ENCODE measurements at regions not wholly inside any gene's neighbourhood (a gene's known extent, or its start where the extent isn't known, plus 50 kb on each side); places are given as distances from the start of the nearest gene placed in this dataset.

DNA sequence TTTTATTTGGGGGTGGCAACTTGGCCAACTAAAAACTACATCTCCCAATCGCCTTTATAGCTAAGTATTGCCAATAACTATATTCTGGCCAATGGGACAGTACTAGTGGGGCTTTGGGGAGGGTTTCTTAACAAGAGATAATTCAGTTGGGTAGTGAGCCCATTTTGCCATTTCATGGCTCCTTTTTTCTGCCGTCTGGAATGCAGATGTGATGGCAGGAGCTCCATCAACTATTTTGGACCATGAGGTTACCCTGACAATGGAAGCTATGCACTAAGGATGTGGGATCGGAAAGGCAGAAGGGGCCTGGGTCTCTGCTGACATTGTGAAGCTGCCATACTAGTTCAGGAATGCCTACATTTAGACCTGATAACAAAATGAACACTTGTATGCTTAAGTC, 67.0 kb upstream of the FOXC1 start:
- no peak overlapping the region for H3K4me3 ChIP-seq (ENCODE audit: low read depth, low read length)
- ChIA-PET POLR2A (no interaction called here), CTCF (interaction anchor here (1.1 to 1.9 kb wide), 2 partner anchors 10 kb away, joined by 3 to 10 read pairs; no protein-coding TSS in a partner anchor)
- H3K36me3 ChIP-seq (ENCODE audit: control insufficient read depth, insufficient read depth, low read length) = no peaks in the 10 kb centered on the region
- no peaks in the 10 kb centered on the region for H3K27me3 ChIP-seq (ENCODE audit: control insufficient read depth, insufficient read depth, low read length)
- no peak for DNase-seq (ENCODE audit: low read depth)
- TF ChIP-seq, protein P1, sequence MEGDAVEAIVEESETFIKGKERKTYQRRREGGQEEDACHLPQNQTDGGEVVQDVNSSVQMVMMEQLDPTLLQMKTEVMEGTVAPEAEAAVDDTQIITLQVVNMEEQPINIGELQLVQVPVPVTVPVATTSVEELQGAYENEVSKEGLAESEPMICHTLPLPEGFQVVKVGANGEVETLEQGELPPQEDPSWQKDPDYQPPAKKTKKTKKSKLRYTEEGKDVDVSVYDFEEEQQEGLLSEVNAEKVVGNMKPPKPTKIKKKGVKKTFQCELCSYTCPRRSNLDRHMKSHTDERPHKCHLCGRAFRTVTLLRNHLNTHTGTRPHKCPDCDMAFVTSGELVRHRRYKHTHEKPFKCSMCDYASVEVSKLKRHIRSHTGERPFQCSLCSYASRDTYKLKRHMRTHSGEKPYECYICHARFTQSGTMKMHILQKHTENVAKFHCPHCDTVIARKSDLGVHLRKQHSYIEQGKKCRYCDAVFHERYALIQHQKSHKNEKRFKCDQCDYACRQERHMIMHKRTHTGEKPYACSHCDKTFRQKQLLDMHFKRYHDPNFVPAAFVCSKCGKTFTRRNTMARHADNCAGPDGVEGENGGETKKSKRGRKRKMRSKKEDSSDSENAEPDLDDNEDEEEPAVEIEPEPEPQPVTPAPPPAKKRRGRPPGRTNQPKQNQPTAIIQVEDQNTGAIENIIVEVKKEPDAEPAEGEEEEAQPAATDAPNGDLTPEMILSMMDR (IDR thresholded peaks at IDR 0.05; ENCODE audit: insufficient read depth, low read depth, low read length) = no peak

DNA sequence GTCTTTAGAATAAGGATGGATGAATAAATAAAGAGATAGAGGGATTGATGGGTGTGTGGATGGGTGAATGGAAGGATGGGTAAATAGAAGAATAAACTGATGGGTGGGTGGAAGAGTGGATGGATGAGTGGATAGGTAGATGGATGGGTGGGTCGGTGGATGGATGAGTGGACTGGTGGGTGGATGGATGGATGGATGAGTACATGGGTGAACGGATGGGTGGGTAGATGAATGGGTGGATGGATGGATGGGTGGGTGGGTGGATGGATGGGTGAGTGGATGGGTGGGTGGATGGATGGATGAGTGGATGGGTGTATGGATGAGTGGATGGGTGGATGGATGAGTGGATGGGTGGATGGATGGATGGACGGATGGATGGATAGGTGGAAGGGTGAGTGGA, 65.7 kb upstream of the FOXC1 start:
- ChIA-PET CTCF (interaction anchor here (0.7 kb wide), 1 partner anchor 366 kb away, joined by 3 read pairs; no protein-coding TSS in a partner anchor), POLR2A (no interaction called here)
- Histone ChIP-seq H3K27me3 (ENCODE audit: control insufficient read depth, insufficient read depth, low read length) (no peaks in the 10 kb centered on the region), H3K36me3 (ENCODE audit: control insufficient read depth, insufficient read depth, low read length) (no peaks in the 10 kb centered on the region), H3K4me3 (ENCODE audit: low read depth, low read length) (no peak overlapping the region)
- DNase-seq (ENCODE audit: low read depth) = no peak
- TF ChIP-seq, protein P1 (IDR thresholded peaks at IDR 0.05; ENCODE audit: insufficient read depth, low read depth, low read length) = no peak

DNA sequence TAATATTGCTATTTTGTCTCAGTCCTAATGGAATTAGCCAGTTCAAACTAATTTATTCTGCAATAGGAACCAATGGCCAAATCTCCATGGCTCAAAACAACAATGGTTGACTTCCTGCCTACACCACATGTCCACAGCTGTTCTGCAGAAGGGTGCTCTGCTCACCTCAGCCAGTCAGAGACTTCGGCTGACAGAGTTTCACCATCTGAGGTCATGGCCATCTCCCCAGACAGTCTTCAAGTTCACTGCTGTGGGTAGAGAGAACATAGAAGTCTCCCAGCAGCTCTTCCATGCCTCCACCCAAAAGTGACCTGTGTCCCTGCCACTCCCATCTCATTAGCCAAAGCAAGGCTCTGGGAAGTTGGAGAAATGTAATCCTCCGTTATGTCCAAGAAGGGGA, 65.1 kb upstream of the FOXC1 start:
- H3K4me3 ChIP-seq (ENCODE audit: low read depth, low read length) = no peak overlapping the region
- TF ChIP-seq, protein P1 (IDR thresholded peaks at IDR 0.05; ENCODE audit: insufficient read depth, low read depth, low read length) = no peak
- H3K36me3 ChIP-seq (ENCODE audit: control insufficient read depth, insufficient read depth, low read length) = no peaks in the 10 kb centered on the region
- ChIA-PET CTCF (interaction anchor here (0.7 to 1.4 kb wide), 2 partner anchors 10 to 365 kb away, joined by 3 to 4 read pairs; no protein-coding TSS in a partner anchor), POLR2A (no interaction called here)
- no peaks in the 10 kb centered on the region for H3K27me3 ChIP-seq (ENCODE audit: control insufficient read depth, insufficient read depth, low read length)
- no peak for DNase-seq (ENCODE audit: low read depth)

DNA sequence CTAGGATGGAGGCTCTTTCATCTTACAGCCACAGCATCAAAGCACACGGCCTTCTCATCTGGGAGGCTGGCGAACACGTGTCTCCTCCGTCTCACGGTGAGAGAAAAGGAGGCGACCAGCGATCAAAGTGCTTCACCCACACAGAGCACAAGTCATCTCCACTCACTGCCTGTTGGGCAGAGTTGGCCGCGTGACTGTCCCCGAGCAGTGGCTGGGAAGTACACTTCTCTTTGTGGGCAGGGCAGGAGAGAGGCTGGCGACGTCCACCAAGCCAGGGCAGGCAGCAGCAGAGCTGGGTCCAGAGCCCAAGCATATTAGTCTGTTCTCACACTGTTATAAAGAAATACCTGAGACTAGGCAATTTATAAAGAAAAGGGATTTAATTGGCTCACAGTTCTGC, 64.1 kb upstream of the FOXC1 start:
- CTCF ChIA-PET = interaction anchor here (1.4 kb wide), 1 partner anchor 9 kb away, joined by 4 read pairs; no protein-coding TSS in a partner anchor
- POLR2A ChIA-PET = no interaction called here
- TF ChIP-seq, protein P1 (IDR thresholded peaks at IDR 0.05; ENCODE audit: insufficient read depth, low read depth, low read length) = no peak
- H3K27me3 ChIP-seq (ENCODE audit: control insufficient read depth, insufficient read depth, low read length) = no peaks in the 10 kb centered on the region
- DNase-seq (ENCODE audit: low read depth) = no peak
- no peaks in the 10 kb centered on the region for H3K36me3 ChIP-seq (ENCODE audit: control insufficient read depth, insufficient read depth, low read length)
- no peak overlapping the region for H3K4me3 ChIP-seq (ENCODE audit: low read depth, low read length)

DNA sequence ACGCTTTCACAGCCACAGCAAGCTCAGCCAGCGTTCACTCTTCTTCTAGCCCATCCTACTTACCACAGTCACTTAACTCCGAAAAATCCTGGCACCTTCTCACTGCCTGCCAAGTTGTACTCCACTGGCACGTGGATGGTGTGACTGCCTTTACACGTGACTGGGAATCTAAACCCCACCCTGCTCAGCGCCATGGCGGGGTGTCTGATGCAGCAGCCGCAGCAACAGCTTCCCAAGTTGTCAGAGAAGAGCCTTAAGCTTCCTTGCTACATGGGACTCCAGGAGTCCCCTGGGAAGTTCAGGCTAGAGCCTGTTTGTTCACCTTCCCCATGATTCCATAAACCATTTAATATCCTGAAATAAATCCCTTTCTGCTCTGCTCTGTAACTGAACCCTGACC, 61.9 kb upstream of the FOXC1 start:
- POLR2A ChIA-PET = no interaction called here
- CTCF ChIA-PET = no interaction called here
- TF ChIP-seq, protein P1 (IDR thresholded peaks at IDR 0.05; ENCODE audit: insufficient read depth, low read depth, low read length) = no peak

More for the DNA sequence above, 61.9 kb upstream of the FOXC1 start:
- H3K4me3 ChIP-seq (ENCODE audit: low read depth, low read length) = no peak overlapping the region
- DNase-seq (ENCODE audit: low read depth) = no peak
- H3K36me3 ChIP-seq (ENCODE audit: control insufficient read depth, insufficient read depth, low read length) = no peaks in the 10 kb centered on the region
- no peaks in the 10 kb centered on the region for H3K27me3 ChIP-seq (ENCODE audit: control insufficient read depth, insufficient read depth, low read length)

All from BJ (cell line).